Mesendoderm (in vitro differentiated cells): ENCODE measurements at regions not wholly inside any gene's neighbourhood (a gene's known extent, or its start where the extent isn't known, plus 50 kb on each side); places are given as distances from the start of the nearest gene placed in this dataset.

Source experiments
- DNase-seq: peaks from one replicate; pipeline ENCODE4 v3.0.0; 2013
- H2AK5ac ChIP-seq: 2 replicates; pipeline ENCODE4 v1.6.1; 2013; ENCODE audit warnings: low read length, inconsistent platforms
- H2BK120ac ChIP-seq: 2 replicates; pipeline ENCODE4 v1.6.1; 2013; ENCODE audit warnings: low read depth, mild to moderate bottlenecking, low read length, moderate library complexity, mixed read lengths
- H2BK15ac ChIP-seq: replicated peaks from 2 replicates; pipeline ENCODE4 v1.6.1; 2013; ENCODE audit warnings: low read depth, mild to moderate bottlenecking, moderate library complexity
- H2BK5ac ChIP-seq: 2 replicates; pipeline ENCODE4 v1.6.1; 2013; ENCODE audit warnings: low read length, inconsistent platforms
- H3K18ac ChIP-seq: 2 replicates; pipeline ENCODE4 v1.6.1; 2013; ENCODE audit warnings: mild to moderate bottlenecking, low read length, mixed read lengths
- H3K23ac ChIP-seq: one replicate; pipeline ENCODE4 v1.6.1; 2013; ENCODE audit warnings: low read length
- H3K27ac ChIP-seq: 2 replicates; pipeline ENCODE4 v1.5.1; 2013; ENCODE audit warnings: low read depth, mild to moderate bottlenecking, inconsistent platforms, low read length, moderate library complexity
- H3K27me3 ChIP-seq: 2 replicates; pipeline ENCODE4 v1.6.1; 2013; ENCODE audit warnings: low read length, control low read depth, mild to moderate bottlenecking, inconsistent platforms; ENCODE audit not compliant: insufficient read depth, poor library complexity
- H3K36me3 ChIP-seq: 2 replicates; pipeline ENCODE4 v1.6.1; 2013; ENCODE audit warnings: low read length, inconsistent platforms; ENCODE audit not compliant: control insufficient read depth, insufficient read depth
- H3K4ac ChIP-seq: one replicate; pipeline ENCODE4 v1.6.1; 2013; ENCODE audit warnings: low read depth, mild to moderate bottlenecking, low read length, moderate library complexity
- H3K4me1 ChIP-seq: 2 replicates; pipeline ENCODE4 v1.6.1; 2013; ENCODE audit warnings: low read depth, low read length, inconsistent platforms; ENCODE audit not compliant: control insufficient read depth
- H3K4me2 ChIP-seq: 2 replicates; pipeline ENCODE4 v1.6.1; 2013; ENCODE audit warnings: low read length
- H3K4me3 ChIP-seq: 2 replicates; pipeline ENCODE4 v1.5.1; 2013; ENCODE audit warnings: mild to moderate bottlenecking, low read length
- H3K56ac ChIP-seq: one replicate; pipeline ENCODE4 v1.6.1; 2013; ENCODE audit warnings: low read length
- H3K79me1 ChIP-seq: 2 replicates; pipeline ENCODE4 v1.6.1; 2013; ENCODE audit warnings: low read length, inconsistent platforms
- H3K79me2 ChIP-seq: 2 replicates; pipeline ENCODE4 v1.6.1; 2013; ENCODE audit warnings: mild to moderate bottlenecking, low read length; ENCODE audit not compliant: control insufficient read depth, insufficient read depth
- H3K9ac ChIP-seq: 2 replicates; pipeline ENCODE4 v1.6.1; 2013; ENCODE audit warnings: low read length, inconsistent platforms
- H4K5ac ChIP-seq: one replicate; pipeline ENCODE4 v1.6.1; 2013; ENCODE audit warnings: low read length
- H4K8ac ChIP-seq: one replicate; pipeline ENCODE4 v1.6.1; 2013; ENCODE audit warnings: low read depth, mild to moderate bottlenecking, control low read depth, low read length, moderate library complexity
- WGBS: extraction: QIAGEN DNeasy Blood & Tissue Kit; methylation state at CpG from one replicate; pipeline ENCODE4 v1.1.7; 2013; ENCODE audit warnings: low lambda C conversion rate, missing lambda C conversion rate; ENCODE audit not compliant: insufficient coverage; ENCODE audit errors: extremely low coverage; 5-methylcytosine and 5-hydroxymethylcytosine counted together

GRCh38 chr12:45646851-45647581, 82.5 kb upstream of the ARID2 start:
- no CpG with 5 or more reads among the region's 4 CpGs for WGBS
- Histone ChIP-seq H3K4me2 (no peak overlapping the region), H3K4me1 (no peaks in the 10 kb centered on the region)

GRCh38 chr12:45648070-45648469, 81.4 kb upstream of the ARID2 start:
- Histone ChIP-seq H3K27ac (no peak overlapping the region), H2BK15ac (no peak overlapping the region), H3K23ac (no peak overlapping the region), H4K8ac (no peak overlapping the region), H3K9ac (no peak overlapping the region), H3K56ac (no peak overlapping the region), H3K79me2 (no peaks in the 10 kb centered on the region), H2BK5ac (no peak overlapping the region), H3K79me1 (no peaks in the 10 kb centered on the region), H3K18ac (no peak overlapping the region), H3K4me1 (no peaks in the 10 kb centered on the region), H2BK120ac (no peak overlapping the region), H3K36me3 (no peaks in the 10 kb centered on the region), H4K5ac (no peak overlapping the region), H3K27me3 (peaks cover 1% of the 10 kb centered on the region), H3K4ac (no peak overlapping the region), H2AK5ac (no peak overlapping the region), H3K4me2 (no peak overlapping the region), H3K4me3 (no peak overlapping the region)
- no peak for DNase-seq
- no CpG with 5 or more reads among the region's 3 CpGs for WGBS

More at GRCh38 chr12:45646851-45647581, 82.5 kb upstream of the ARID2 start:
- Histone ChIP-seq H2BK15ac (no peak overlapping the region), H3K4me3 (no peak overlapping the region), H2BK5ac (no peak overlapping the region), H3K23ac (no peak overlapping the region), H3K27me3 (peaks cover 1% of the 10 kb centered on the region), H3K9ac (no peak overlapping the region), H2AK5ac (no peak overlapping the region), H2BK120ac (no peak overlapping the region), H4K5ac (no peak overlapping the region), H3K79me1 (no peaks in the 10 kb centered on the region), H3K79me2 (no peaks in the 10 kb centered on the region), H3K4ac (no peak overlapping the region), H3K36me3 (no peaks in the 10 kb centered on the region), H3K18ac (no peak overlapping the region), H4K8ac (no peak overlapping the region), H3K27ac (no peak overlapping the region), H3K56ac (no peak overlapping the region)
- DNase-seq, result no peak

- DNase-seq, result no peak
- H3K79me2 ChIP-seq, result no peaks in the 10 kb centered on the region
- no peak overlapping the region for H3K4me3 ChIP-seq
- no peak overlapping the region for H4K5ac ChIP-seq
- H2BK15ac ChIP-seq, result no peak overlapping the region
- H3K23ac ChIP-seq, result no peak overlapping the region
- peaks cover 1% of the 10 kb centered on the region for H3K27me3 ChIP-seq
- no peaks in the 10 kb centered on the region for H3K79me1 ChIP-seq
- H2BK5ac ChIP-seq, result no peak overlapping the region
- no peak overlapping the region for H3K18ac ChIP-seq
- no CpG with 5 or more reads among the region's 1 CpG for WGBS
- H3K9ac ChIP-seq, result no peak overlapping the region
- no peak overlapping the region for H2AK5ac ChIP-seq
- H4K8ac ChIP-seq, result no peak overlapping the region
- H3K56ac ChIP-seq, result no peak overlapping the region
- no peak overlapping the region for H3K4ac ChIP-seq
- no peaks in the 10 kb centered on the region for H3K36me3 ChIP-seq
- H2BK120ac ChIP-seq, result no peak overlapping the region
- H3K4me2 ChIP-seq, result no peak overlapping the region
- H3K27ac ChIP-seq, result no peak overlapping the region
- no peaks in the 10 kb centered on the region for H3K4me1 ChIP-seq
Observed at GRCh38 chr12:45651029-45651428, 78.5 kb upstream of the ARID2 start.

DNA sequence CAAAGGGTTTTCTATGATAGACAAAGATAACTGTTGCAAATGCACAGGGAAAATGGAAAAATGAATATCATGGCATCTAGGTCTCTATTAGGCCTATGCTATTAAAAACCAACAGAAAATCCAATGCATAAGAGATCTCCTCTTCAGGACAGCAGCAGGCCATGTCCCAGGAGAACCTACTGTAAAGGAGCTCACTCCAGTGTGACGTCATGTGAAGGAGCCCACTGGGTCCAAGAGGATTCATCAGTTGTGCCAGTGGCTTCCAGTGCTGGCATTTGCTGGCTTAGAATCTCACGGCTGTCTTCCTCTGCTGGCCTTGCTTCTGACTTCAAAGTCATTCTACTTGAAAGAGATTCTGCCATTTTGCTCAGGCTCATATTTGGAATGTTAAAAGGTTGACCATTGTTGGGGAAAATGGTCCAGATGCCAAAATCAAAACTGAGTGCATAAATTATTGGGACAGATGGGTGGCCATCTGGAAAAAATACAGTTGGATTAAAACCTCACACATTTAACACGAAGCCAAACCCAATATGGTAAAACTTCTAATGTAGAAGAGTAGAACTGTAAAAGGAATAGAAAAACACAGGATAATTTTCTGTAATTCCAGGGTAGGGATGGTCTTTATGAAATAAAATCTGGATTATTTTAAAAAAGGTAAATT, 75.4 kb upstream of the ARID2 start:
- Histone ChIP-seq H3K9ac (no peak overlapping the region), H3K56ac (no peak overlapping the region), H3K79me2 (no peaks in the 10 kb centered on the region), H3K27ac (no peak overlapping the region), H3K4me1 (no peaks in the 10 kb centered on the region), H2BK120ac (no peak overlapping the region), H3K4ac (no peak overlapping the region), H3K4me2 (no peak overlapping the region), H2AK5ac (no peak overlapping the region), H2BK15ac (no peak overlapping the region), H3K4me3 (no peak overlapping the region), H3K27me3 (peaks cover 1% of the 10 kb centered on the region), H3K36me3 (no peaks in the 10 kb centered on the region), H3K18ac (no peak overlapping the region), H4K5ac (no peak overlapping the region), H2BK5ac (no peak overlapping the region), H3K23ac (no peak overlapping the region), H3K79me1 (no peaks in the 10 kb centered on the region), H4K8ac (no peak overlapping the region)
- no peak for DNase-seq
- no CpG with 5 or more reads among the region's 3 CpGs for WGBS

GRCh38 chr12:45655186-45655585, 74.3 kb upstream of the ARID2 start:
- no peak overlapping the region for H2BK5ac ChIP-seq
- no peak overlapping the region for H3K4ac ChIP-seq
- H2BK120ac ChIP-seq, result no peak overlapping the region
- H3K4me3 ChIP-seq, result no peak overlapping the region
- no peak overlapping the region for H4K5ac ChIP-seq
- no peak overlapping the region for H3K23ac ChIP-seq
- no peak overlapping the region for H2BK15ac ChIP-seq
- H3K27ac ChIP-seq, result no peak overlapping the region
- peak; percentile 20 for DNase-seq
- H3K4me2 ChIP-seq, result no peak overlapping the region
- no peak overlapping the region for H2AK5ac ChIP-seq
- H3K18ac ChIP-seq, result no peak overlapping the region
- H3K4me1 ChIP-seq, result no peaks in the 10 kb centered on the region
- no peaks in the 10 kb centered on the region for H3K36me3 ChIP-seq
- no peak overlapping the region for H4K8ac ChIP-seq
- no peak overlapping the region for H3K56ac ChIP-seq
- no peaks in the 10 kb centered on the region for H3K79me1 ChIP-seq
- peaks cover 1% of the 10 kb centered on the region for H3K27me3 ChIP-seq
- WGBS, result no CpG with 5 or more reads among the region's 5 CpGs
- no peak overlapping the region for H3K9ac ChIP-seq
- H3K79me2 ChIP-seq, result no peaks in the 10 kb centered on the region
